ENCODE measurements at regions not wholly inside any gene's neighbourhood (a gene's known extent, or its start where the extent isn't known, plus 50 kb on each side); places are given as distances from the start of the nearest gene placed in this dataset.

DNA sequence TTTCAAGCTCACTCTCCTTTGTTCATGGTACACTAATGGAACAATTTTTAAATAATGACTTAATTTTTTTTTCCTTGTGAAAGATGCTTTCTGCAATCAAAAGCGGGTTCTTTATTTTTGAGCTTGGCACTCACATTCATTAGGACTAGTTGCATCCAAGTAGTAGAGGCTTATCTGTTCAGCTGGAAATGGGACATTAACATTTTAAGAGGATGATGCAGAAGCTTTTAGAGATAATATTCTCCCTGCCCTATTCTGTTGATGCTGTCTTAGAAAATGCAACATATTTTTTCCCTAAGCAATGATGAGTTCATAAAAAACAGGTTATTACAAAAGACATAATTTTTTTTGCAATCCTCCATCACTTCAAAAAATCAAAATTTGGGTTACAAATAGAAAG lies 900.6 kb downstream of the NTRK3 start:
- ChIA-PET POLR2A (no interaction called here), CTCF (interaction anchor here (0.8 kb wide), 1 partner anchor 13 kb away, joined by 3 read pairs; no protein-coding TSS in a partner anchor)
- H3K9me3 Mint-ChIP-seq (ENCODE audit: low read depth), result peaks cover 1% of the 10 kb centered on the region
- DNase-seq, result no peak
- H3K27me3 Mint-ChIP-seq, result no peaks in the 10 kb centered on the region
- H3K4me1 Mint-ChIP-seq, result no peaks in the 10 kb centered on the region
- no peak overlapping the region for H3K27ac Mint-ChIP-seq
- ATAC-seq, result no peak
- no peak overlapping the region for H3K4me3 Mint-ChIP-seq
- intact Hi-C loops (cut with DNase I, micrococcal nuclease), result no loop called here
- H3K36me3 Mint-ChIP-seq (ENCODE audit: low read depth), result no peaks in the 10 kb centered on the region

DNA sequence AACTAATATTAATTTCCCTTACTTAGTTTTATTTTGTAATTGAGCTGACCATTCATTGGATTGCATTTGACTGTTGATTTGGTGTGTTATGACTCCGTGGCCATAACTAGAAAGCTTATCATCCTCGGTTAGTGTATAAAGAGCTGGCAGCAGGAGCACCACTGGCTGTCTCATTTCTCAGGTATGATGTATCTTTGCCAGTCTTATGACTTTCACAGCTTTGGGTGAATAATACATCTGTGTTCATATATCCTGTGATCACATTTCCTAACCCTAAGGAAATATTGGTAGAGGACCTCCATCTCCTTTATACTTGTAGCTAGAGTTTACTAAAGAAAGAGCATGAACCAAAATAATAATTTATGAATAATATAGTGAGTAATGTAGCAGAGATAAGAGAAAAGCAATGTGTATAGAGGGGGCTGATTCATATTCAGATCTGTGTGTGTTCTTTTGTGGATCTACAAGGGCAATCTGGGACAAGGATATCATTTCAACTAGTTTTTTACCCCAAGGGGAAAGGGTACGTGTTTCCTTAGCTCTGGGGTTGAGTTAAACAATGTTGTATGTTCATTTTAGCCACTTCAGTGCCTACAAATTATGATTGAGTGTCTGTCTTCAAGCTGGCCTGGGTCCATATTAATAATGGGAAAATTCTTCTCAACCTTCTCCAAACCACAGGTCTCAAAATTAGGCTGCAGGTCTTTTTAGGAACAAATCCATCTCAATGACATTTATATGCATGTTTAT lies 901.7 kb downstream of the NTRK3 start:
- no peak for DNase-seq
- CTCF ChIA-PET, result no interaction called here
- no peaks in the 10 kb centered on the region for H3K36me3 Mint-ChIP-seq (ENCODE audit: low read depth)
- ATAC-seq, result no peak
- peaks cover 1% of the 10 kb centered on the region for H3K9me3 Mint-ChIP-seq (ENCODE audit: low read depth)
- no peaks in the 10 kb centered on the region for H3K4me1 Mint-ChIP-seq
- intact Hi-C loops (cut with DNase I, micrococcal nuclease), result no loop called here
- H3K27me3 Mint-ChIP-seq, result no peaks in the 10 kb centered on the region
- no peak overlapping the region for H3K27ac Mint-ChIP-seq
- no peak overlapping the region for H3K4me3 Mint-ChIP-seq
- POLR2A ChIA-PET, result interaction anchor here (0.7 kb wide), 1 partner anchor 62 kb away, joined by 3 read pairs; no protein-coding TSS in a partner anchor

DNA sequence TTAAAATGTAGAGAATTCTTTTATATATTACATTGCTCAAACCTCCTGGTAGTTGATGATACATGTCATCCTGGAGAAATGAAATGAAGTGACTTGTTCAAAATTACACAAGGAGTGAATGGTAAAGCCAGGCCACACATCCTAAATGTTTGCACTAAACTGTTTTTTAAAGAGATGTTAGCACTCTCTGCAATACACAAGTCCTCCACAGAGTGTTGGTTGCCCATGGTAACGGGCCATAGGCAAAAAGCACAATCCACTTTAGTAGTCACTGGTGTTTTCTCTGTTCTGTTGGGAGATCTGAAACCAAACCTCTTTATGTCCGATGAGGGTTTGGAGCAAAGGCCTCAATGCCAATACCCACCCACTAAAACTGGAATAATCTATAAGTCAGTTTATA lies 907.4 kb downstream of the NTRK3 start:
- Mint-ChIP-seq H3K4me1 (no peaks in the 10 kb centered on the region), H3K4me3 (no peak overlapping the region), H3K9me3 (ENCODE audit: low read depth) (peaks cover 1% of the 10 kb centered on the region), H3K27ac (no peak overlapping the region), H3K36me3 (ENCODE audit: low read depth) (no peaks in the 10 kb centered on the region), H3K27me3 (no peaks in the 10 kb centered on the region)
- ChIA-PET POLR2A (no interaction called here), CTCF (no interaction called here)
- DNase-seq (no peak), ATAC-seq (no peak)
- intact Hi-C loops (cut with DNase I, micrococcal nuclease), result no loop called here

DNA sequence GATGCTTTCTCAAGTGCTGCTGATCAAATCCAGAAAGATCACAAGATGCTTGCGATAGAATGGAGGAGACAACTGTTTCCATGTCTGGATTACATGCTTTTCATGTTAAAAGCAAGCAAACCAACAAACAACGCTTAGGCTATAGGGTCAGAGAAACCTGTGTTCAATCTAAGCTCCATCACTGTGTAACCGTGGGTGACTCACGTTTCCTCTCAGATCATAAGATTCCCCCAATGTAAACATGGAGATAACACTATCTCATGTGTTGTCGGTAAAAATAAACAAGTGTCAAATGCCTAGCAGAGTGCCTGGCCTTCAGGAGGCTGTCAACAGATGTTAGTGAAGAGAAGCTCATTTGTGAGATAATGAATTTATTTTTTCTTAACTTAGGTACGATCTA lies 907.8 kb downstream of the NTRK3 start:
- Mint-ChIP-seq H3K27me3 (no peaks in the 10 kb centered on the region), H3K4me3 (no peak overlapping the region), H3K9me3 (ENCODE audit: low read depth) (peaks cover 1% of the 10 kb centered on the region), H3K27ac (no peak overlapping the region), H3K36me3 (ENCODE audit: low read depth) (no peaks in the 10 kb centered on the region), H3K4me1 (no peaks in the 10 kb centered on the region)
- intact Hi-C loops (cut with DNase I, micrococcal nuclease), result no loop called here
- DNase-seq, result no peak
- ChIA-PET CTCF (no interaction called here), POLR2A (no interaction called here)
- ATAC-seq, result no peak

DNA sequence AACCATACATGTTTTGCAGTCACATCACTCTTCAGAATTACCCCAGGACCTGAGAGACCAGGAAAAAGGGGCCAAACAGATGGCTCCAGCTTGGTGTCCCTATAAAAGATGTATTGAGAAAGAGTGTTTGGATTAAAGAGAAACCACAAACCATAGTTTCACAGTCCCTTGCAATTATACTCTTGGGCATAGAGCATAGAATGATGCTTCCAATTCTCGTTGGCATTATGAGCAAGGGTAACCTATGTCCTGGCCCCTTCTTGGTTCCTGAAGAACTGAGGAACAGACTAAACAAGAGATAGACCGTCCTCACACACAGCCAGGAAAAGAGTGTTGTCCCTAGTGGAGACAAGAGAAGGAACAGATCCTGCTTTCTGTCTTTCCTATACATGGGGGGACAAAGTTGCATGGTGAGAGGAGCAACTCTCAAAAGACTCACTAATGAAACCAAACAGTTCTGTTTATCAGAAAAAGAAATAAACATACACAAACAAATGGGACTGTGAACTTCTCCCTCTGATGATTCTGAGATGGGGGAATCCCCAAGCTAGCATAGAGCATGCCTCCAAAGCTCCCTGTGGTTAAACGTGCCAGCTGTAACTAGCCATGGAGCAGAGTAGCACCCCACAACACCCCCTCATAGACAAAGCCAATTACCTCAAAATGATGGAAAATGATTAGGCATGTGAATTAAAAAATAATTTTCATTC lies 908.6 kb downstream of the NTRK3 start:
- CTCF ChIA-PET, result no interaction called here
- POLR2A ChIA-PET, result no interaction called here
- no peaks in the 10 kb centered on the region for H3K4me1 Mint-ChIP-seq
- intact Hi-C loops (cut with DNase I, micrococcal nuclease), result no loop called here
- ATAC-seq (no peak), DNase-seq (no peak)
- H3K9me3 Mint-ChIP-seq (ENCODE audit: low read depth), result peaks cover 1% of the 10 kb centered on the region
- no peaks in the 10 kb centered on the region for H3K36me3 Mint-ChIP-seq (ENCODE audit: low read depth)
- no peak overlapping the region for H3K27ac Mint-ChIP-seq
- H3K27me3 Mint-ChIP-seq, result no peaks in the 10 kb centered on the region
- H3K4me3 Mint-ChIP-seq, result no peak overlapping the region

DNA sequence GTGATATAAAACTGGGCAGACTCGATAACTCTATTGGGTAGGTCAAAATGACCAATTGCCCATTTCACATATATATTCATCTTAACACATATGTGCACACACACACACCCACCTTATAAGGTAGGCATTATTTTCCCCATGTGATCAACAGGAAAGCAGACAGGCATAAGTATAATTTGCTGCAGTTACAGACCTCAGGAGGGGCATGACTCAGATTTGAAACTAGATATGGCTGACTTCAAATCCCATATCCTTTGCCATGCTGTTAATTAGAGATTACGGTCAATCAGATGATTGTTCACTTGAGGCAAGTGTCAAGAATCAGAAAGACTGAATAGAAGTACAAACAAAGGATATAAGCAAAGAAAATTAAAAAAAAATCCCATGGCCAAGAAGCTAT lies 910.6 kb downstream of the NTRK3 start:
- H3K9me3 Mint-ChIP-seq (ENCODE audit: low read depth), result no peaks in the 10 kb centered on the region
- no peak overlapping the region for H3K27ac Mint-ChIP-seq
- H3K27me3 Mint-ChIP-seq, result no peaks in the 10 kb centered on the region
- intact Hi-C loops (cut with DNase I, micrococcal nuclease), result no loop called here
- ATAC-seq (no peak), DNase-seq (no peak)
- H3K4me1 Mint-ChIP-seq, result no peaks in the 10 kb centered on the region
- ChIA-PET CTCF (no interaction called here), POLR2A (no interaction called here)
- H3K4me3 Mint-ChIP-seq, result no peak overlapping the region
- no peaks in the 10 kb centered on the region for H3K36me3 Mint-ChIP-seq (ENCODE audit: low read depth)

DNA sequence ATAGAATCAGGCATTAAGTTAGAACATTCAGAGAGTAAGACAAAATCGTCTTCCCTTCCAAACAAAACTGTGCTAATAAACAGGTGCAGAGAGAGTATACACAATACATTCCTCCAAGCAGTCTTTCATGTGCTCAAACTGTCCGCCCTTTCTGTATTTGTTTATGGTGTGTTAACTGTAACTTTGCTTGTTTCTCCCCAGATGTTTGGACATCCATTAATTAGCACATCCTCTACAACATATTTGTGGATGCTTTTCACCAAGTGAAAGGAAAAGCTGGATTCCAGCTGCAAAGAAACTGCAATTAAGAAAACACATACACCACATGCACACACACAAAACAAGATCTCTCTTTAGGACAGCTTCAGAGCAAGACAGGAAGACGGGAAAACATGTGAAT lies 912.6 kb downstream of the NTRK3 start:
- ATAC-seq (no peak), DNase-seq (no peak)
- H3K36me3 Mint-ChIP-seq (ENCODE audit: low read depth), result no peaks in the 10 kb centered on the region
- CTCF ChIA-PET, result interaction anchor here (0.6 to 0.9 kb wide), 2 partner anchors 44 to 218 kb away, joined by 3 read pairs; no protein-coding TSS in a partner anchor
- no peaks in the 10 kb centered on the region for H3K4me1 Mint-ChIP-seq
- POLR2A ChIA-PET, result no interaction called here
- intact Hi-C loops (cut with DNase I, micrococcal nuclease), result no loop called here
- H3K27me3 Mint-ChIP-seq, result no peaks in the 10 kb centered on the region
- no peak overlapping the region for H3K27ac Mint-ChIP-seq
- H3K9me3 Mint-ChIP-seq (ENCODE audit: low read depth), result no peaks in the 10 kb centered on the region
- H3K4me3 Mint-ChIP-seq, result no peak overlapping the region

DNA sequence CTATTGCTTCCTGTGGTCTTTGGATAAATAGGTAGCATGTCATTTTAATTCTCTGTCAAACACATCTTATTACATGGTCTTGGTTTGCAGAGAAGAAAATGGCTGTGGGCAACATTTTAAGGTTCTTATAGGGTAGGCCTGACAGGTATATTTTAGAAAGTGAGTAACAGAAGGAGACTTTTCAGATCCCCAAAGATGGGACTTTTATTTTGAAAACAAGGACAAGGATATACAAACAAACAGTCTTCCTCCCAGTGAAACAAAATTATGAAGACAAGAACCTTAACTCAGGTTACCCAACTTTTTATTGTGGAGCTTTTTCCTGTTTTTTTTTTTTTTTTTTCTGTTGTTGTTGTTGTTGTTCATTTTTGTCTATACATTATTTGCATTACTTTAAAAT lies 916.2 kb downstream of the NTRK3 start:
- Mint-ChIP-seq H3K27ac (no peak overlapping the region), H3K27me3 (no peaks in the 10 kb centered on the region), H3K4me3 (no peak overlapping the region), H3K36me3 (ENCODE audit: low read depth) (no peaks in the 10 kb centered on the region), H3K4me1 (no peaks in the 10 kb centered on the region), H3K9me3 (ENCODE audit: low read depth) (no peaks in the 10 kb centered on the region)
- intact Hi-C loops (cut with DNase I, micrococcal nuclease), result no loop called here
- DNase-seq (no peak), ATAC-seq (no peak)
- ChIA-PET CTCF (no interaction called here), POLR2A (no interaction called here)

DNA sequence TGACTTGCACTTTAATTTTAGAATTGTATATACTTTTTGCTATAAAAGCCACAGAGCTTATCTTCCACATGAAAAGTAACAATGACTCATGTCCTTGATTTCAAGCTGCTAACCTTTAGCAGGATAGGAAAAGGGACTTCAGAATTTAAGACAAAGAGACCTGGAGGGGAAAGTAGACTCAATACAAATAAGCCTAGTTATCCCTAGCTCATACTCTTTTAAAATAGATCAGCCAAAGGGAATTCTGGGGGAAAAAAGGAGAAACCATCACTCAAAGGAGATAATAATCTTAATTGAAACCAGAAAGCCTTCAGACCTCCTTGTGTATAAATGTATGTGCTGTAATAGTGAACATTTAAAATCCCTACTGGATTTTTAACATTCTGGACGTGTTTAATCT lies 930.3 kb downstream of the NTRK3 start:
- no peaks in the 10 kb centered on the region for H3K4me1 Mint-ChIP-seq
- intact Hi-C loops (cut with DNase I, micrococcal nuclease), result no loop called here
- H3K27me3 Mint-ChIP-seq, result no peaks in the 10 kb centered on the region
- DNase-seq (no peak), ATAC-seq (no peak)
- no peak overlapping the region for H3K27ac Mint-ChIP-seq
- POLR2A ChIA-PET, result no interaction called here
- no peaks in the 10 kb centered on the region for H3K36me3 Mint-ChIP-seq (ENCODE audit: low read depth)
- H3K4me3 Mint-ChIP-seq, result no peak overlapping the region
- CTCF ChIA-PET, result no interaction called here
- H3K9me3 Mint-ChIP-seq (ENCODE audit: low read depth), result no peaks in the 10 kb centered on the region

DNA sequence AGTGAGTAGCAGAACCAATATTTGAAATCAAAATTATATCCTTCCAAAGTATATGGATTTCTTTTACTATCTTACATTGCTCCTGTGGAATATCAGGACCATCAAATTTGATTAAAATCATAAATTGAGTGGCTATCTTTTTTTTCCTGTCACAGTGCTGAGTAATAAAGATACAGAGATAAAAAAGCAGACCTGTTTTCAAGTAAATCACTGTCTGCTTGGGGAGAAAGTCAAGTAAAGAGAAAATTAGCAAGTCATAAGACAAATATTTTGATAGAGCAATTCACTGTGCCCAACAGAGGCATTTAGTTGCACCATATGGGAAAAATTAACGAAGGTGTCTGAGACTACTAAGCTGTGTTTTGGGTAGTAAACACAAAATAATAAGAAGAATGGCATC lies 933.7 kb downstream of the NTRK3 start:
- no peak overlapping the region for H3K4me3 Mint-ChIP-seq
- ATAC-seq (no peak), DNase-seq (no peak)
- no peaks in the 10 kb centered on the region for H3K36me3 Mint-ChIP-seq (ENCODE audit: low read depth)
- H3K4me1 Mint-ChIP-seq, result no peaks in the 10 kb centered on the region
- CTCF ChIA-PET, result no interaction called here
- no peaks in the 10 kb centered on the region for H3K9me3 Mint-ChIP-seq (ENCODE audit: low read depth)
- no peak overlapping the region for H3K27ac Mint-ChIP-seq
- H3K27me3 Mint-ChIP-seq, result no peaks in the 10 kb centered on the region
- intact Hi-C loops (cut with DNase I, micrococcal nuclease), result no loop called here
- POLR2A ChIA-PET, result no interaction called here

DNA sequence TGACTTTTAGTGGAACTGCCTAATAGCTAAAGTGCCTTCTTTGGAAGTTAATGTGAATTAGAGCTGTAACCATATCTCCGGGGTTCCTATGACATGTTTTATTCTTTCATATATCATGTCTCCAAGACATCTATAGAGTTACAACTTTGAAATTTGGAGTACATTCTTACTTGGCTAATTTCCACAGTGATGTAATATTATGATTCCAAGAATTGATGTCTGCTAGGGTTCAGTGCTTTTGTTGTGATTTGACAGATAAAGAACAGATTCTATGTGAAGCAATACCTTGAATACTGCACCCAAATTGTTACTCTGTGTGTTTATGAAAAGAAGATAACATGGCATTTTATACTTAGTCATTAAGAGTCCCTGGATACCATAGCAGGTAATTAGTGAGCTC lies 934.3 kb downstream of the NTRK3 start:
- H3K27ac Mint-ChIP-seq, result no peak overlapping the region
- H3K36me3 Mint-ChIP-seq (ENCODE audit: low read depth), result no peaks in the 10 kb centered on the region
- H3K9me3 Mint-ChIP-seq (ENCODE audit: low read depth), result no peaks in the 10 kb centered on the region
- H3K27me3 Mint-ChIP-seq, result no peaks in the 10 kb centered on the region
- ChIA-PET CTCF (no interaction called here), POLR2A (no interaction called here)
- DNase-seq (no peak), ATAC-seq (no peak)
- no peaks in the 10 kb centered on the region for H3K4me1 Mint-ChIP-seq
- intact Hi-C loops (cut with DNase I, micrococcal nuclease), result no loop called here
- H3K4me3 Mint-ChIP-seq, result no peak overlapping the region

DNA sequence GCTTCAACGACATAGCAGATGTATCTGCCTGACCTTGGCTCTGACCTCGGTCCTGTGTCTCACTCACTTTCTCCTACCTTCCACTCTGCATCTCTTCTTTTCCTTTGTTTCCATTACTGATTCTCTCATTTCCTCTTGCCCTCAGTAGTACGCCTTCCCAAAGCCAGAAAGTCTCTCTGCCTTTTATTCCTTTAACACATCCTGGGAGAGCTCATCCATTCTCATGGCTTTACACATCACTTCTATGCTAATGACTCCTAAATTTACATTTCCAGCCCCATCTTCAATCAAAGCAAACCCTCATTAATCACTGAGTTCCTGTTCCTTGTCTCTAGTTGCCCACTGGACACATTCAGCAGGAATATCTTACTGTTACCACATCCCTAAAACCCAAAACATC lies 938.6 kb downstream of the NTRK3 start:
- ATAC-seq, result no peak
- Mint-ChIP-seq H3K9me3 (ENCODE audit: low read depth) (no peaks in the 10 kb centered on the region), H3K36me3 (ENCODE audit: low read depth) (no peaks in the 10 kb centered on the region), H3K4me3 (no peak overlapping the region), H3K4me1 (no peaks in the 10 kb centered on the region), H3K27ac (no peak overlapping the region), H3K27me3 (no peaks in the 10 kb centered on the region)
- DNase-seq, result no peak
- intact Hi-C loops (cut with DNase I, micrococcal nuclease), result no loop called here
- ChIA-PET CTCF (no interaction called here), POLR2A (no interaction called here)
